ENCODE measurements at regions not wholly inside any gene's neighbourhood (a gene's known extent, or its start where the extent isn't known, plus 50 kb on each side); places are given as distances from the start of the nearest gene placed in this dataset.
A peak's percentile ranks its signal among the peaks of the same experiment; 100 is the strongest.

DNA sequence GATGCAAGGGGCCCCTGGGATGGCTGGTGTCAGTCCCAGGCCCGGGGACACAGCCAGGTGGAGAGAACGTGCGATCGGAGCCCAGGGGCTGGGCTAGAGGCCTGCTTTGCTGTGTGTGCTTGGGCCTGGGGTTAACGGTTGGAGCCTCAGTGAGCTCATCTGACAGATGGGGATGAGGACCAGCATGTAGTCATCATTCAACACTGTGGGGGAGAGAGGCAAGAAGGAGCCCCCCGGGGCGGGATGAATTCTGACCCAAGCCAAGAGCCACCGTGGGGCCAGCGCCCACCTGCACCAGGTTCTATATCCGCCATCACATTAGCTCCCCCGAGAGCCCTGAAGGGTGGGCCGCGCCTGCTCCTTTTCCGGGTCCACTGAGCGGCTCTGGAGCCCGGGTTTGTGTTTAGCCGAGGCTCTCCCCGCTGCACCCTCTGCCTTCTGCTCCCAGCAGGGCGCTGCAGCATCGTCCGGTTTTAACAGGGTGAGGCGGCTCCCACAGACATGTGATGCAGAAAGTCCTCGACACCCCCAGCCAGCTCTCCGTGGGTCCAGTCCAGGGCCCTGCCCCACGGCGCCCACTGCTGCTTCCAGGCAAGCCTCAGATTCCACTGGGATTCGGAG, 365.7 kb downstream of the SEC14L1 start:
- Histone ChIP-seq H3K27ac (no peak overlapping the region), H3K27me3 (no peaks in the 10 kb centered on the region), H3K36me3 (peaks cover 0 to under 1% (median 0%) of the 10 kb centered on the region in 4 donors), H3K9me3 (no peaks in the 10 kb centered on the region), H3K4me1 (no peaks in the 10 kb centered on the region), H3K4me3 (no peak overlapping the region)
- peak in 1 of 2 donors; percentile 5 for ATAC-seq (ENCODE audit: low FRiP score in 2 of 2)
- 90% methylated on average over 24 to 27 of the region's 27 CpGs for WGBS, 2 donors
- DNase-seq: peak in 1 of 2 donors; percentile 71
- TF ChIP-seq POLR2A (IDR thresholded peaks at IDR 0.05) (no peak), EP300 (IDR thresholded peaks at IDR 0.05) (no peak), POLR2AphosphoS5 (IDR thresholded peaks at IDR 0.05) (no peak)
- TF ChIP-seq, protein P1, sequence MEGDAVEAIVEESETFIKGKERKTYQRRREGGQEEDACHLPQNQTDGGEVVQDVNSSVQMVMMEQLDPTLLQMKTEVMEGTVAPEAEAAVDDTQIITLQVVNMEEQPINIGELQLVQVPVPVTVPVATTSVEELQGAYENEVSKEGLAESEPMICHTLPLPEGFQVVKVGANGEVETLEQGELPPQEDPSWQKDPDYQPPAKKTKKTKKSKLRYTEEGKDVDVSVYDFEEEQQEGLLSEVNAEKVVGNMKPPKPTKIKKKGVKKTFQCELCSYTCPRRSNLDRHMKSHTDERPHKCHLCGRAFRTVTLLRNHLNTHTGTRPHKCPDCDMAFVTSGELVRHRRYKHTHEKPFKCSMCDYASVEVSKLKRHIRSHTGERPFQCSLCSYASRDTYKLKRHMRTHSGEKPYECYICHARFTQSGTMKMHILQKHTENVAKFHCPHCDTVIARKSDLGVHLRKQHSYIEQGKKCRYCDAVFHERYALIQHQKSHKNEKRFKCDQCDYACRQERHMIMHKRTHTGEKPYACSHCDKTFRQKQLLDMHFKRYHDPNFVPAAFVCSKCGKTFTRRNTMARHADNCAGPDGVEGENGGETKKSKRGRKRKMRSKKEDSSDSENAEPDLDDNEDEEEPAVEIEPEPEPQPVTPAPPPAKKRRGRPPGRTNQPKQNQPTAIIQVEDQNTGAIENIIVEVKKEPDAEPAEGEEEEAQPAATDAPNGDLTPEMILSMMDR (IDR thresholded peaks at IDR 0.05): no peak

DNA sequence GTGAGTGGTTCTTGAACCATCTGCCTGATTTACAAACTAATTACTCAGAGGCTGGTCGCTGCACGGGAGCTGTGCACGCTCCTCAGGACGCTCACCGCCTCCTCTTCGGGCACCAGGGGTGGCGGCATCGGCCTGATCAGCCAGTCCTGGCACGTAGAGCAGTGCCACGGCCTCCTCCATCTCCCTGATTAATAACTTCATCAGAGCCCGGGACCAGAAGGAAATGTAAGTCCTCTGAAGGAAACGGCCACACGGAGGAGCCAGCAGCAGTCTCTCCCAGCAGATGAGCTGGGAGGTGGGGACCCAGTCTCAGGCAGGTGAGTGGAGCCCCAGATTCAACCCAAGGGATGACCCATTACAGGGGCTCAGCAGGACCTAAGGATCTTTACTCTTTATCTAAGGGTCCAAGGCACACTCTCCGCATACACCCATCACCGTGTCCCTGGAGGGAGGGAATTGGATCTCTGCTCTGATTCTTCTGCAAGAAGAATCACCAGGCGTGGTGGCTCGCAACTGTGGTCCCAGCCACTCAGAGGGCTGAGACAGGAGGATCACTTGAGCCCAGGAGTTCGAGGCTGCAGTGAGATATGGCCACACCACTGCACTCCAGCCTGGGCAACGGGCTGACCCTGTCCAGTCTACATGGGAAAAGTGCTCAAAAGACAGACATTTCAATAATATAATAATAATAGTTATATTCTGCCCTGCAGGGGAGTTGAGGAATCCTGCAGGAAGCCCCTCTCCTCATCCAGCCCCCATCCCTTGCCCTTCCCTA, 366.5 kb downstream of the SEC14L1 start:
- ATAC-seq (ENCODE audit: low FRiP score in 2 of 2) (no peak), DNase-seq (peak in 1 of 2 donors; percentile 59)
- no peak for TF ChIP-seq POLR2A (IDR thresholded peaks at IDR 0.05)
- TF ChIP-seq EP300 (IDR thresholded peaks at IDR 0.05): no peak
- TF ChIP-seq, protein P1 (IDR thresholded peaks at IDR 0.05): no peak
- TF ChIP-seq POLR2AphosphoS5 (IDR thresholded peaks at IDR 0.05): no peak
- peaks cover 0 to 7% (median 0%) of the 10 kb centered on the region in 4 donors for H3K9me3 ChIP-seq
- H3K4me1 ChIP-seq: no peaks in the 10 kb centered on the region
- no peak overlapping the region for H3K4me3 ChIP-seq
- H3K27me3 ChIP-seq: no peaks in the 10 kb centered on the region
- no peak overlapping the region for H3K27ac ChIP-seq
- WGBS, 2 donors: 62 to 84% methylated on average over 6 to 19 of the region's 19 CpGs
- no peaks in the 10 kb centered on the region for H3K36me3 ChIP-seq

DNA sequence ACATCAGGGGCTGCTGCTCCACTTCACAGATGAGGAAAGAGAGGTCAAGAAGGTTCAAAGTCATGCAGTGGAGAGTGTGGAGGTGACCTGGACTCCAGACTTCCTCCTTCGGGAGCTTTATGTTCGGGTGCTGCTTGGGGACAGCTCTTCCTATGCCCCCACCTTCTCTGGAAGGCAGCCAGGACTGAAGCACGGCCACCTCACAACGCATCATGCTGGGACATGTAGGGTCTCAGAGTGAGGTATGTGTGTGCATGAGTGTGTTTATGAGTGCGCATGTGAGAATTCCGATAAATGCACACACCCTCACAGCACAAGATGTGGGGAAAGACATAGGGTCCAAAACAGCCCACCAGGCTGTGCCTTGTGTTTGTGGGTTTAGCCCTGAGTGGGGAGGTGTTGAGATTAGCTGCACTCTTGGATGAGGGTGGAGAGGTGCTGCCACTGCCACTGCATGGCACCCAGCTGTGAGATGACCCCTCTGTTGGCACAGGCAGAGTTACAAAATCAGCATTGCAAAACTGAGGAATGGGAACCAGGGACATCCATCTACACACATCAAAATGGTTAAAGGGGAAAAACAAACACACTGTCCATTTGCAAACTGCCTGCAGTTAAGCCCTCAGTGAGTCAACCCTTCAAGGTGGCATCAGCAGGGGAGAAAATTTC, 367.4 kb downstream of the SEC14L1 start:
- H3K27ac ChIP-seq: no peak overlapping the region
- H3K4me3 ChIP-seq: no peak overlapping the region
- ATAC-seq (ENCODE audit: low FRiP score in 2 of 2) (no peak), DNase-seq (no peak)
- no peak for TF ChIP-seq POLR2AphosphoS5 (IDR thresholded peaks at IDR 0.05)
- TF ChIP-seq EP300 (IDR thresholded peaks at IDR 0.05): no peak
- TF ChIP-seq, protein P1 (IDR thresholded peaks at IDR 0.05): no peak
- TF ChIP-seq POLR2A (IDR thresholded peaks at IDR 0.05): no peak
- H3K9me3 ChIP-seq: peaks cover 0 to 7% (median 0%) of the 10 kb centered on the region in 4 donors
- 36 to 41% methylated on average over 6 of the region's 6 CpGs for WGBS, 2 donors
- H3K27me3 ChIP-seq: no peaks in the 10 kb centered on the region
- no peaks in the 10 kb centered on the region for H3K36me3 ChIP-seq
- H3K4me1 ChIP-seq: no peaks in the 10 kb centered on the region

DNA sequence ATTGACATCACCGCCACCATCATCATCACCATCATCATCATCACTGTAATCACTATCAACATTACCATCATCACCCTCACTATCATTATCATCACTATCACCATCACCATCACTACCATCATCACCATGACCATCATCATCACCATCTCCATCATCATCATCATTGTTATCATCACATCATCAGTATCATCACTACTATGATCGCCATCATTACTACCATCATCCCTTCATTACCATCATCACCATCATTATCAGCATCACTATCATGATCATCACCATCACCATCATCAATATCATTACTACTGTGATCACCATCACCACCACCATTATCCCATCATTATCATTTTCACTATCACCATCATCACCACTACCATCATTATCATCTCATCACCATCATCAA, 368.3 kb downstream of the SEC14L1 start:
- 98 to 100% methylated on average over 2 of the region's 2 CpGs for WGBS, 2 donors
- Histone ChIP-seq H3K4me3 (no peak overlapping the region), H3K4me1 (no peaks in the 10 kb centered on the region), H3K27me3 (no peaks in the 10 kb centered on the region), H3K27ac (no peak overlapping the region), H3K36me3 (no peaks in the 10 kb centered on the region), H3K9me3 (peaks cover 0 to 7% (median 0%) of the 10 kb centered on the region in 4 donors)
- no peak for DNase-seq
- ATAC-seq (ENCODE audit: low FRiP score in 2 of 2): no peak
- TF ChIP-seq, protein P1 (IDR thresholded peaks at IDR 0.05): no peak
- no peak for TF ChIP-seq POLR2AphosphoS5 (IDR thresholded peaks at IDR 0.05)
- TF ChIP-seq EP300 (IDR thresholded peaks at IDR 0.05): no peak
- TF ChIP-seq POLR2A (IDR thresholded peaks at IDR 0.05): no peak

Data from upper lobe of left lung (tissue), 6 donors.